ENCODE measurements at regions not wholly inside any gene's neighbourhood (a gene's known extent, or its start where the extent isn't known, plus 50 kb on each side); places are given as distances from the start of the nearest gene placed in this dataset.

GRCh38 chr1:25091658-25092057, 140.6 kb downstream of the SYF2 start:
- no peaks in the 10 kb centered on the region for H3K36me3 ChIP-seq (ENCODE audit: control insufficient read depth in 1 of 2, insufficient read depth in 2 of 2, low read depth in 1 of 2, low read length in 2 of 2)
- no peaks in the 10 kb centered on the region for H3K79me1 ChIP-seq (replicated peaks; ENCODE audit: low read length, poor library complexity, severe bottlenecking)
- H3K4me1 ChIP-seq (ENCODE audit: control insufficient read depth, insufficient read depth, low read depth, low read length), result no peaks in the 10 kb centered on the region
- H3K4ac ChIP-seq (ENCODE audit: low read depth in 1 of 2, low read length in 2 of 2), result no peak overlapping the region
- no peak overlapping the region for H3K4me2 ChIP-seq (ENCODE audit: low read length, poor library complexity, severe bottlenecking)
- no peak overlapping the region for H2BK5ac ChIP-seq (ENCODE audit: low read depth, low read length, poor library complexity, severe bottlenecking)
- H3K18ac ChIP-seq (ENCODE audit: low read depth in 1 of 2, low read length in 2 of 2), result no peak overlapping the region
- H3K4me3 ChIP-seq (ENCODE audit: insufficient read depth in 1 of 2, low read depth in 1 of 2, low read length in 2 of 2), result no peak overlapping the region
- DNase-seq, result no peak
- 79% methylated on average over 4 of the region's 4 CpGs for WGBS
- no peak overlapping the region for H3K23ac ChIP-seq (ENCODE audit: low read length in 2 of 2)
- H2BK12ac ChIP-seq (ENCODE audit: low read length in 2 of 2), result no peak overlapping the region
- H2AK5ac ChIP-seq (ENCODE audit: low read length, severe bottlenecking), result no peak overlapping the region
- no peak overlapping the region for H2BK15ac ChIP-seq (ENCODE audit: low read depth, poor library complexity, severe bottlenecking)
- H2AFZ ChIP-seq (ENCODE audit: low read depth, low read length), result no peak overlapping the region
- H3K14ac ChIP-seq (ENCODE audit: low read length in 2 of 2), result no peak overlapping the region
- peaks cover 76 to 79% of the 10 kb centered on the region in 2 experiments for H3K27me3 ChIP-seq (ENCODE audit: control insufficient read depth in 1 of 2, insufficient read depth in 1 of 2, low read length in 2 of 2)
- no peak overlapping the region for H4K8ac ChIP-seq (ENCODE audit: low read length)
- no peak overlapping the region for H3K27ac ChIP-seq (ENCODE audit: low read length, poor library complexity, severe bottlenecking)
- peaks cover 24% of the 10 kb centered on the region for H3K9me3 ChIP-seq (ENCODE audit: control insufficient read depth, low read length)
- no peak overlapping the region for H3K9ac ChIP-seq (ENCODE audit: low read length)
- no peak overlapping the region for H4K91ac ChIP-seq (ENCODE audit: low read length)
- no peak overlapping the region for H2BK120ac ChIP-seq (ENCODE audit: low read depth, low read length)

GRCh38 chr1:25090707-25091422, 141.4 kb downstream of the SYF2 start:
- Histone ChIP-seq H3K27me3 (ENCODE audit: control insufficient read depth in 1 of 2, insufficient read depth in 1 of 2, low read length in 2 of 2) (peaks cover 74 to 85% of the 10 kb centered on the region in 2 experiments), H3K23ac (ENCODE audit: low read length in 2 of 2) (no peak overlapping the region), H2BK15ac (ENCODE audit: low read depth, poor library complexity, severe bottlenecking) (no peak overlapping the region), H4K8ac (ENCODE audit: low read length) (no peak overlapping the region), H3K4me1 (ENCODE audit: control insufficient read depth, insufficient read depth, low read depth, low read length) (no peaks in the 10 kb centered on the region), H3K18ac (ENCODE audit: low read depth in 1 of 2, low read length in 2 of 2) (no peak overlapping the region), H3K27ac (ENCODE audit: low read length, poor library complexity, severe bottlenecking) (no peak overlapping the region), H2BK12ac (ENCODE audit: low read length in 2 of 2) (no peak overlapping the region), H3K4me3 (ENCODE audit: insufficient read depth in 1 of 2, low read depth in 1 of 2, low read length in 2 of 2) (no peak overlapping the region), H3K4ac (ENCODE audit: low read depth in 1 of 2, low read length in 2 of 2) (no peak overlapping the region), H3K79me1 (replicated peaks; ENCODE audit: low read length, poor library complexity, severe bottlenecking) (no peaks in the 10 kb centered on the region), H3K9me3 (ENCODE audit: control insufficient read depth, low read length) (peaks cover 17% of the 10 kb centered on the region), H3K9ac (ENCODE audit: low read length) (no peak overlapping the region), H2BK5ac (ENCODE audit: low read depth, low read length, poor library complexity, severe bottlenecking) (no peak overlapping the region), H4K91ac (ENCODE audit: low read length) (no peak overlapping the region), H2AK5ac (ENCODE audit: low read length, severe bottlenecking) (no peak overlapping the region), H3K36me3 (ENCODE audit: control insufficient read depth in 1 of 2, insufficient read depth in 2 of 2, low read depth in 1 of 2, low read length in 2 of 2) (no peaks in the 10 kb centered on the region), H3K4me2 (ENCODE audit: low read length, poor library complexity, severe bottlenecking) (no peak overlapping the region), H3K14ac (ENCODE audit: low read length in 2 of 2) (no peak overlapping the region), H2AFZ (ENCODE audit: low read depth, low read length) (no peak overlapping the region), H2BK120ac (ENCODE audit: low read depth, low read length) (no peak overlapping the region)
- no peak for DNase-seq
- 80% methylated on average over 13 of the region's 13 CpGs for WGBS

- H3K23ac ChIP-seq (ENCODE audit: low read length in 2 of 2), result no peak overlapping the region
- no peak overlapping the region for H2BK12ac ChIP-seq (ENCODE audit: low read length in 2 of 2)
- no peak overlapping the region for H4K8ac ChIP-seq (ENCODE audit: low read length)
- H3K9ac ChIP-seq (ENCODE audit: low read length), result no peak overlapping the region
- H2BK120ac ChIP-seq (ENCODE audit: low read depth, low read length), result no peak overlapping the region
- no peaks in the 10 kb centered on the region for H3K79me1 ChIP-seq (replicated peaks; ENCODE audit: low read length, poor library complexity, severe bottlenecking)
- H3K4me1 ChIP-seq (ENCODE audit: control insufficient read depth, insufficient read depth, low read depth, low read length), result no peaks in the 10 kb centered on the region
- H3K18ac ChIP-seq (ENCODE audit: low read depth in 1 of 2, low read length in 2 of 2), result no peak overlapping the region
- H2AFZ ChIP-seq (ENCODE audit: low read depth, low read length), result no peak overlapping the region
- no peak overlapping the region for H2BK5ac ChIP-seq (ENCODE audit: low read depth, low read length, poor library complexity, severe bottlenecking)
- H3K4me3 ChIP-seq (ENCODE audit: insufficient read depth in 1 of 2, low read depth in 1 of 2, low read length in 2 of 2), result no peak overlapping the region
- H3K14ac ChIP-seq (ENCODE audit: low read length in 2 of 2), result no peak overlapping the region
- H3K27me3 ChIP-seq (ENCODE audit: control insufficient read depth in 1 of 2, insufficient read depth in 1 of 2, low read length in 2 of 2), result peaks cover 79 to 85% of the 10 kb centered on the region in 2 experiments
- no peak overlapping the region for H3K4ac ChIP-seq (ENCODE audit: low read depth in 1 of 2, low read length in 2 of 2)
- no peak overlapping the region for H4K91ac ChIP-seq (ENCODE audit: low read length)
- WGBS, result 77% methylated on average over 5 of the region's 7 CpGs
- H3K27ac ChIP-seq (ENCODE audit: low read length, poor library complexity, severe bottlenecking), result no peak overlapping the region
- no peak overlapping the region for H2AK5ac ChIP-seq (ENCODE audit: low read length, severe bottlenecking)
- no peak overlapping the region for H2BK15ac ChIP-seq (ENCODE audit: low read depth, poor library complexity, severe bottlenecking)
- H3K4me2 ChIP-seq (ENCODE audit: low read length, poor library complexity, severe bottlenecking), result no peak overlapping the region
- H3K36me3 ChIP-seq (ENCODE audit: control insufficient read depth in 1 of 2, insufficient read depth in 2 of 2, low read depth in 1 of 2, low read length in 2 of 2), result no peaks in the 10 kb centered on the region
- peaks cover 10% of the 10 kb centered on the region for H3K9me3 ChIP-seq (ENCODE audit: control insufficient read depth, low read length)
- DNase-seq, result no peak
Measured at GRCh38 chr1:25089772-25090171, 142.5 kb downstream of the SYF2 start.

- no peak for DNase-seq
- Histone ChIP-seq H3K9ac (ENCODE audit: low read length) (no peak overlapping the region), H3K27me3 (ENCODE audit: control insufficient read depth in 1 of 2, insufficient read depth in 1 of 2, low read length in 2 of 2) (peaks cover 77 to 85% of the 10 kb centered on the region in 2 experiments), H3K23ac (ENCODE audit: low read length in 2 of 2) (no peak overlapping the region), H3K14ac (ENCODE audit: low read length in 2 of 2) (no peak overlapping the region), H3K4me2 (ENCODE audit: low read length, poor library complexity, severe bottlenecking) (no peak overlapping the region), H3K36me3 (ENCODE audit: control insufficient read depth in 1 of 2, insufficient read depth in 2 of 2, low read depth in 1 of 2, low read length in 2 of 2) (no peaks in the 10 kb centered on the region), H3K79me1 (replicated peaks; ENCODE audit: low read length, poor library complexity, severe bottlenecking) (no peaks in the 10 kb centered on the region), H2AFZ (ENCODE audit: low read depth, low read length) (no peak overlapping the region), H3K4me3 (ENCODE audit: insufficient read depth in 1 of 2, low read depth in 1 of 2, low read length in 2 of 2) (peak overlapping the region in 1 of 2 experiments; percentile 8), H2BK5ac (ENCODE audit: low read depth, low read length, poor library complexity, severe bottlenecking) (no peak overlapping the region), H2BK120ac (ENCODE audit: low read depth, low read length) (no peak overlapping the region), H3K18ac (ENCODE audit: low read depth in 1 of 2, low read length in 2 of 2) (no peak overlapping the region), H3K27ac (ENCODE audit: low read length, poor library complexity, severe bottlenecking) (no peak overlapping the region), H4K8ac (ENCODE audit: low read length) (no peak overlapping the region), H3K4ac (ENCODE audit: low read depth in 1 of 2, low read length in 2 of 2) (no peak overlapping the region), H3K9me3 (ENCODE audit: control insufficient read depth, low read length) (peaks cover 2% of the 10 kb centered on the region), H4K91ac (ENCODE audit: low read length) (no peak overlapping the region), H3K4me1 (ENCODE audit: control insufficient read depth, insufficient read depth, low read depth, low read length) (no peaks in the 10 kb centered on the region), H2BK15ac (ENCODE audit: low read depth, poor library complexity, severe bottlenecking) (no peak overlapping the region), H2AK5ac (ENCODE audit: low read length, severe bottlenecking) (no peak overlapping the region), H2BK12ac (ENCODE audit: low read length in 2 of 2) (no peak overlapping the region)
- WGBS, result 76% methylated on average over 7 of the region's 7 CpGs
Measured at GRCh38 chr1:25088946-25089345, 143.4 kb downstream of the SYF2 start.

Data from mesenchymal stem cell (in vitro differentiated cells and primary cell).